ENCODE measurements at regions not wholly inside any gene's neighbourhood (a gene's known extent, or its start where the extent isn't known, plus 50 kb on each side); places are given as distances from the start of the nearest gene placed in this dataset.

GRCh38 chr4:167308876-167309275, 74.6 kb upstream of the SPOCK3 start:
- TF ChIP-seq CTCF (IDR thresholded peaks at IDR 0.05) = no peak
- no peak for TF ChIP-seq POLR2A (IDR thresholded peaks at IDR 0.05)

Data from thyroid gland (tissue), 4 donors.